ENCODE measurements at regions not wholly inside any gene's neighbourhood (a gene's known extent, or its start where the extent isn't known, plus 50 kb on each side); places are given as distances from the start of the nearest gene placed in this dataset.

GRCh38 chr20:60242836-60243505 is 284.7 kb downstream of the CDH26 start:
- no peak overlapping the region for H3K27ac ChIP-seq
- TF ChIP-seq ZFX (IDR thresholded peaks at IDR 0.05) (no peak), CTCF (conservative IDR thresholded peaks at IDR 0.05) (no peak)

GRCh38 chr20:60244373-60245146 is 286.3 kb downstream of the CDH26 start:
- TF ChIP-seq CTCF (conservative IDR thresholded peaks at IDR 0.05), result no peak
- no peak for TF ChIP-seq ZFX (IDR thresholded peaks at IDR 0.05)
- H3K27ac ChIP-seq, result no peak overlapping the region

DNA sequence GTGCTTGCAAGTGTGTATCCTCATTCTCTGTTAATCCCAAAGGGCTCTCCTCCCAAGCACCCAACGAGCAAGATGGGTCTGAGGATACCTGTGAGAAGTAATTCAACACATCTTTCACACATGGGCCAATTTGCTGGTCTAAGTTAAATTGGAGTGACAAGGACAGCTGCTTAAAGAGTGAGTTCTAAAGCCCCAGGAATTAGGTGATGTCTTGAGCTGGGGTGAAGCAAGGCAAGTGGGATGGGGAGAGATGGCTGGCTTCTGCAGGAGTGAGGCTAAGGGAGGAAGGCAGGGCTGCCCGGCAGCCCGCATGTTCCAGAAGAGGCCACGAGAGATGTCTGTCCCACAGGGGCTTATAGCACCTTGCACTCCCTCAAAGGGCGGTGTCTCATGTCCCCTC is 288.5 kb downstream of the CDH26 start:
- no peak for TF ChIP-seq CTCF (conservative IDR thresholded peaks at IDR 0.05)
- TF ChIP-seq ZFX (IDR thresholded peaks at IDR 0.05), result no peak
- H3K27ac ChIP-seq, result no peak overlapping the region

DNA sequence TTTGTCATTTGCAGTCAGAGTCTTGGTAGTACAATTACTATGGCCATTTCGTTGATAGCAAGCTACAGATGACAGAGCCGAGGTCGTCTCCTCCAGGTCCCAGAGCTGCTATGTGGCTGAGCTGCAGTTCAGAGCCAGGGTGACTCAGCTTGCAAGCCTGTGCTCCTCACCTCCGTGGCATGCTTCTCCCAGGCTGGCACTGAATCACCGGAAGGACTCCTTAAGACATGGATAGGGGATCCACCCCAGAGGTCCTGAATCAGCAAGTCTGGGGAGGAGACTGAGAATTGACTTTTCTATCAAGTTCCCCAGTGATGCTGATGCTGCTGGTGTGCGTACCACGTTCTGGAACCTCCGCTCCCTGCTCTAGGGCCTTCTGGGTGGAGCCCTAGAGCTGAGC is 291.2 kb downstream of the CDH26 start:
- H3K27ac ChIP-seq, result no peak overlapping the region
- TF ChIP-seq CTCF (conservative IDR thresholded peaks at IDR 0.05) (no peak), ZFX (IDR thresholded peaks at IDR 0.05) (no peak)

DNA sequence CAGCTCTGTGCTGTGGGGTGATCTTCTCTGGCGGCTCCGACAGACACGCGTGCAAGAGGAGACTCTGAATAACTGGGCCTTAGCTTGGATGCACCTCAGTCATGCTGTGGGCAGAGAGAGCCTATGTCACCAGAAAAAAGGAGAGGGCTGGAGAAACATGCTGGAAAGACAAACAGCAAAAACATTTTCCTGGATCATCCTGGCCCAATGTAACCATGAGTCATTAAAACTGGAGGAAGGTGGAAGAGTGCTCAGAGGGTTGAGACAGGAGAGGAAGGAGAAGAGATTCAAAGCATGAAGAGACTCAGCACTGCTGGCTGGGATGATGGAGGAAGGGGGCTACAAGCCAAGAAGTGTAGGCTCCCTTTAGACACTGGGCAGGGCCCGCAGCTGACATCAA is 292.0 kb downstream of the CDH26 start:
- no peak for TF ChIP-seq ZFX (IDR thresholded peaks at IDR 0.05)
- no peak for TF ChIP-seq CTCF (conservative IDR thresholded peaks at IDR 0.05)
- H3K27ac ChIP-seq, result no peak overlapping the region

DNA sequence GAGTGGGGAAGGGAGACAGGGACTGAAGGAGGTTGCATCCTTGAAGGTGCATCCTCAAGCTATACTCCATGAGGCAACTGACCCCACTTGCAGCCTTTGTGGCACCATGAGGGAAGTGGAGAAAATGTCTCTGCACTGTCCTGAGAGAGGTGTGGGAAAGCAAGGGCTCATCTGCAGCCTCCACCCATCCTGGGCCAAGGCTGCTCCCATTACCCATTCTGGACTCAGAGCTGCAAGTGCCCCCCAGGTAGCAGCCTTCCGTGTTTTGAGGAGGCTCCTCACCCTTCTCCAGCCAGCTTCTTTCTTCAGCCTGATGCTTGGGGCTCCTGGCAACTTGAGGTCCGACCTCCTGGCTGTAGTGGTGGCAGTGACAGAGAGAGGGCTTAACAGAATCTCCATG is 294.6 kb downstream of the CDH26 start:
- no peak for TF ChIP-seq ZFX (IDR thresholded peaks at IDR 0.05)
- no peak for TF ChIP-seq CTCF (conservative IDR thresholded peaks at IDR 0.05)
- H3K27ac ChIP-seq, result no peak overlapping the region

- TF ChIP-seq ZFX (IDR thresholded peaks at IDR 0.05), result no peak
- TF ChIP-seq CTCF (conservative IDR thresholded peaks at IDR 0.05), result no peak
- H3K27ac ChIP-seq, result no peak overlapping the region
Measured at GRCh38 chr20:60253471-60253870, 295.2 kb downstream of the CDH26 start.
